Activated T-cell treated with anti-CD3 and anti-CD28 coated beads, Interleukin-2, amount 50 U/mL, for 72 hours (primary cell): ENCODE measurements at regions not wholly inside any gene's neighbourhood (a gene's known extent, or its start where the extent isn't known, plus 50 kb on each side); places are given as distances from the start of the nearest gene placed in this dataset.

Source experiments
- ATAC-seq, 2 donors: fragments of 150-1000 bp; cut with Tn5 transposase; replicated peaks in 1 of 2; 2 replicates each; pipeline ENCODE4 v1.10.0; 2021; ENCODE audit warnings: moderate library complexity in 2 of 2, mild to moderate bottlenecking in 1 of 2
- DNase-seq, 2 donors: peaks; one replicate each; pipeline ENCODE4 v3.0.0; 2021 to 2022; ENCODE audit warnings: mixed read lengths in 1 of 2
- H3K27ac Mint-ChIP-seq: one replicate; pipeline ENCODE4 v1.8.0; 2022; ENCODE audit warnings: mild to moderate bottlenecking, moderate library complexity, mixed read lengths
- H3K27me3 Mint-ChIP-seq: one replicate; pipeline ENCODE4 v1.8.0; 2022; ENCODE audit warnings: low read depth, mixed read lengths
- H3K36me3 Mint-ChIP-seq, 2 donors: one replicate each; pipeline ENCODE4 v1.8.0; 2022; ENCODE audit warnings: mixed read lengths in 2 of 2, mild to moderate bottlenecking in 1 of 2; ENCODE audit not compliant: insufficient read depth in 2 of 2
- H3K4me1 Mint-ChIP-seq: one replicate; pipeline ENCODE4 v1.8.0; 2022; ENCODE audit warnings: low read depth, mixed read lengths
- H3K4me3 Mint-ChIP-seq, 2 donors: one replicate each; pipeline ENCODE4 v1.8.0; 2022; ENCODE audit warnings: mild to moderate bottlenecking in 2 of 2, mixed read lengths in 2 of 2, moderate library complexity in 2 of 2
- H3K9me3 Mint-ChIP-seq, 2 donors: one replicate each; pipeline ENCODE4 v1.8.0; 2022; ENCODE audit warnings: mixed read lengths in 2 of 2

DNA sequence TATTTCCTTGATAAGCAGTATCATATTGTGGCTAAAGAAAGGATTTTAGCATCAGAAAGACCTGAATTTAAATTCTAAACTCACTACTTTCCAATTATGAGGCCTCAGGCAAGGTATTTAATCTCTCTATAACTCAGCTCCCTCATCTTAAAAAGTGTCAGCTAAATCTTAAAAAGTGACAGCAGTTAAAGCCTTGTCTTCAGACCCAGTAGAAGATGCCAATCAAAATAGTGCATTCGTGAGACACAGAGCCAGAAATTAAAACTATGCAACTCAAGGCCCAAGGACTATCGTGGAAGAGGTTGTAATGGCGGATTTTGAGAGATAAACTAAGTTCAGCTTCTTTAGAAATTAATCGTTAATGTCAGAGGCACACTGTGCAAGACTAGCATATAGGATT lies 677.5 kb upstream of the BRINP3 start:
- ATAC-seq (no peak), DNase-seq (no peak)
- Mint-ChIP-seq H3K27me3 (no peaks in the 10 kb centered on the region), H3K27ac (no peak overlapping the region), H3K4me3 (no peak overlapping the region), H3K4me1 (no peaks in the 10 kb centered on the region), H3K9me3 (peaks cover 1 to 8% of the 10 kb centered on the region in 2 donors), H3K36me3 (no peaks in the 10 kb centered on the region)

DNA sequence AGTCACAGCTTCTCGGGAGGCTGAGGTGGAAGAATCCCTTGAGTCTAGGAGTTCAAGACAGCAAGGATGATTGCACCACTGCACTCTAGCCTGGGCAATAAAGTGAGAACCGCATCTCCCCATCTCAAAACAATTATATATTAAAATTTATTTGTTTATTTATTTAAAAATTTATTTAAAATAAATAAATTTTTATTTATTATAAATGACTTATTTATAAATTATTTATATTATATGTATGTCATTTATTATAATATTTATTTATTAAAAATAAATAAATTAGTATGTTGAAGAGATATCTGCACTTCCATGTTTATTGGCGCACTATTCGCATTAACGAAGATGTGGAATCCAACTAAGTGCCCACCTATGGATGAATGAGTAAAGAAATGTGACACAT lies 683.2 kb upstream of the BRINP3 start:
- H3K4me1 Mint-ChIP-seq: no peaks in the 10 kb centered on the region
- H3K27ac Mint-ChIP-seq: no peak overlapping the region
- no peaks in the 10 kb centered on the region for H3K36me3 Mint-ChIP-seq
- DNase-seq (no peak), ATAC-seq (no peak)
- no peaks in the 10 kb centered on the region for H3K27me3 Mint-ChIP-seq
- H3K9me3 Mint-ChIP-seq: peaks cover 0 to 11% of the 10 kb centered on the region in 2 donors
- no peak overlapping the region for H3K4me3 Mint-ChIP-seq

DNA sequence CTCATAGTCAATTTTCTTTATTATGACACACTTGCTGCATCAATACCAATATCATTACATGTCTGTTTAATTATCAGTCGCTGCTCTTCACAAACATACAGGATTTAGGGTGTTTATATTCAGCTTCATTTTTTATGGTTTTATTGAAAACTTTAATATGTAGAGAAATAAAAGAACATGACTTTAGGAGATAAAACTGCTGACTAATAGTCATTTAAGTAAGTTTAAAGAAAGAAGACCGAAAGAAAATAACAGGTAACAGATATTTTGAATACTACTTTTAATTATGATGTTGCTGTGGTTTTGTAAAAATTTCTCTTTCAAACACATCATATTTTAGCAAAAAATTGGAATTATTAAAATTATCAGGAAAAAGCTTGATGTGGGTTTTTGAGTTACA lies 685.1 kb upstream of the BRINP3 start:
- Mint-ChIP-seq H3K4me1 (no peaks in the 10 kb centered on the region), H3K9me3 (peaks cover 0 to 9% of the 10 kb centered on the region in 2 donors), H3K36me3 (no peaks in the 10 kb centered on the region), H3K27me3 (no peaks in the 10 kb centered on the region), H3K27ac (no peak overlapping the region), H3K4me3 (no peak overlapping the region)
- no peak for DNase-seq
- ATAC-seq: no peak

DNA sequence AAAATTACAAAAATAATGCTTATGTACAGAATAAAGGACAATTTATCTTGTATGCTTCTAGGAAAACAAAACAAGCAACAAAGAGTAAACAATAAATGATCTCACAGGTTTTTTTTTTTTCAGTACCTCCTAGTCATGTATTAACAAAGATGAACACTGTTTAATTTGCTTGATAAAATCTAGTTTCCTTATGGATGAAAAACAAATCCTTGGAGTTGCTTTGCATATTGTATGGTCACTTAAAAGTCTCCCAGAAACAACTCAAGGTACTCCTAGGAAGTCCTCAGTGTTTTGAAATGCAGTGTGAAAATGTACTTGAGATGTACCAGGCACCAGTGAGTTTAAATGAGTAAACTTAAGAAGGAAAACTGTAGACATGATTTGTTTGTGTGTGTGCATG lies 686.0 kb upstream of the BRINP3 start:
- DNase-seq: no peak
- Mint-ChIP-seq H3K27ac (no peak overlapping the region), H3K4me3 (no peak overlapping the region), H3K36me3 (no peaks in the 10 kb centered on the region), H3K9me3 (peaks cover 0 to 6% of the 10 kb centered on the region in 2 donors), H3K27me3 (no peaks in the 10 kb centered on the region), H3K4me1 (no peaks in the 10 kb centered on the region)
- ATAC-seq: no peak

DNA sequence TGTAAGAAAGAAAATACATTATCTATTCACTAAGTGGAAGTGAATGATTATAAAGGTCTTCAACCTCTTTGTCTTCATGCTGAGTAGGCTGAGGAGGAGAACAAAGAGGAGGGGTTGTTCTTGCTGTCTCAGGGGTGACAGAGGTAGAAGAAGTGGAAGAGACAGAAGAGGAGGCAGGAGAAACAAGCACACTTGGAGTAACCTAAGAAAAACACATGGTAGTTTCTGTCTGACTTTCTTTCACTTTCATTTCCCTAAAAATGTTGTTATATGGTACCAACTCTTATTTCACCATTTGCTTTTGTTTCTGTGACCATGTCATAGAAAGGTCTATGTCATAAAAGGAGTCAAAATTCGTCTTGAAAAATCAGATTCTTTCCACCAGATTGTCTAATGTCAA lies 696.6 kb upstream of the BRINP3 start:
- no peak overlapping the region for H3K27ac Mint-ChIP-seq

DNA sequence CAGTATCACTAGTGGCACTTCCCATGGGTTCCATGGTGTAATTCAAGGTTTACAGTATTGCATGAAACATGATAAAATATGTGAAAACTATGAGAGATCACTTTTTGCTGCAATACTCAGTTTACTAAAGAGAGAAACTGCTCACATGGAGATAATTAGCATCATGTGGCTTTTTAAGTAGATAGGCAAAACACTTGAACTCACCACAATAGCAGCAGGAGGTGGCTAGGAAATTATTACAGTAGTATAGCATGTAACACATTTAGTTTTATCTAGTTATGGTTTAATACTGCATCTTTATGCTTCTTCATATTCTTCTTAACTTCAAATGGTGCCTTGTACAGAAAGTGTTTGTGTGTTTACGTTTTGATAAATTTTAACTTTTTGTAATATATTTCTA lies 698.5 kb upstream of the BRINP3 start:
- Mint-ChIP-seq H3K27me3 (no peaks in the 10 kb centered on the region), H3K4me3 (no peak overlapping the region), H3K9me3 (peaks cover 0 to 9% of the 10 kb centered on the region in 2 donors), H3K36me3 (no peaks in the 10 kb centered on the region), H3K27ac (no peak overlapping the region), H3K4me1 (no peaks in the 10 kb centered on the region)
- ATAC-seq: no peak
- DNase-seq: no peak

More for the DNA sequence above, 696.6 kb upstream of the BRINP3 start:
- H3K4me3 Mint-ChIP-seq: no peak overlapping the region
- peaks cover 0 to 5% of the 10 kb centered on the region in 2 donors for H3K9me3 Mint-ChIP-seq
- H3K27me3 Mint-ChIP-seq: no peaks in the 10 kb centered on the region
- H3K4me1 Mint-ChIP-seq: no peaks in the 10 kb centered on the region
- no peaks in the 10 kb centered on the region for H3K36me3 Mint-ChIP-seq
- ATAC-seq (no peak), DNase-seq (no peak)

DNA sequence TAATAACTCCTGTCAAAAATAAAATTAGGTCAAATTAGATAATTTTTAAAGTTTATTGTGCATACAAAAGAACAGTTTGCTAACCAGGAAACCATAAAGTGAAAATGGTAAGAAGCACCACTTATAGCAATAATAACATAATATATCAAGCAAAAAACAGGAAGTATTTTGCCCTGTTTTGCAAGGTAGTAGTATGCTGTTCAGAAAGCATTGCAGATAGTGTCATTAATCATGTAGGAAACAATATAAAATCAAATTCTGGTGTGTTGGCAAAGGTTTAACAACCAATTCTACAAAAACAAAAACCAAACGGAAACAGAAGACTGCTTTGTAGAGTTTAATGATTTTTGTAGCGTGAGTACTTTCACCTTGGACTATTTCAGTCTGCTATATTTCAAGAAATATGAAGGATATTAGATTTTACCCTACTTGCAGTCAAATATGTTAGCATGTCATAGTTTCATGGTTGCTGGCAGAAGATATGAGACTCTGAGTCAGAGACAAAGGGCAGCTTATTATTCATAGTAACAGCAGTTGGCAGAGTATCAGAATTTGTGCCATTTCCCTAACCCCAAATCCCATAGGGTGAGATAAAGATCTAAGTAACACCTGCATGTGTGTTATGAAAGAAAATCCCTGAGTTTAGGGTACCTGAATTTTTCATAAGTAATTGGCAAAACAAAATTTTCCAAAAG lies 729.0 kb upstream of the BRINP3 start:
- Mint-ChIP-seq H3K27me3 (no peaks in the 10 kb centered on the region), H3K27ac (no peak overlapping the region)

DNA sequence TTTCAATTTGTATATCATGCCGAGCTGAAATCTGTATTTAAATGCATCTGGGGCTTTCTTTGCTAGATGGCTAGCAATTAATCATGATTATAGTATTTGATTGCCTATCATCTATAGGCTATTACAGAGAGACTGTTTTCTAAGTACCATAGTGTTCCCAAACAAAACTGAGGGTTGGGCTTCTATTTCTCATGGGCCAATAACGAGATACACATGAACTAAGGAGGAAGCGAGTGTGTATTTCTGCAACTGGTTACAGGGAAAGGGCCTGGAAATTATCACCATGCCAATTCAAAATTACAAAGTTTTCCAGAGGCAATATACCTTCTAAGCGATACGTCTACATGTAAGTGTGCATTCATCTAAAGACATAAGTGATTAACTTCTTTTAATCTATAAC lies 744.5 kb upstream of the BRINP3 start:
- Mint-ChIP-seq H3K27me3 (no peaks in the 10 kb centered on the region), H3K9me3 (peaks cover 7 to 18% of the 10 kb centered on the region in 2 donors), H3K4me3 (no peak overlapping the region), H3K36me3 (no peaks in the 10 kb centered on the region), H3K4me1 (no peaks in the 10 kb centered on the region), H3K27ac (no peak overlapping the region)
- ATAC-seq: no peak
- DNase-seq: no peak

More for the DNA sequence above, 729.0 kb upstream of the BRINP3 start:
- no peak for ATAC-seq
- H3K4me1 Mint-ChIP-seq: no peaks in the 10 kb centered on the region
- peaks cover 7 to 13% of the 10 kb centered on the region in 2 donors for H3K9me3 Mint-ChIP-seq
- no peak overlapping the region for H3K4me3 Mint-ChIP-seq
- no peak for DNase-seq
- H3K36me3 Mint-ChIP-seq: no peaks in the 10 kb centered on the region

DNA sequence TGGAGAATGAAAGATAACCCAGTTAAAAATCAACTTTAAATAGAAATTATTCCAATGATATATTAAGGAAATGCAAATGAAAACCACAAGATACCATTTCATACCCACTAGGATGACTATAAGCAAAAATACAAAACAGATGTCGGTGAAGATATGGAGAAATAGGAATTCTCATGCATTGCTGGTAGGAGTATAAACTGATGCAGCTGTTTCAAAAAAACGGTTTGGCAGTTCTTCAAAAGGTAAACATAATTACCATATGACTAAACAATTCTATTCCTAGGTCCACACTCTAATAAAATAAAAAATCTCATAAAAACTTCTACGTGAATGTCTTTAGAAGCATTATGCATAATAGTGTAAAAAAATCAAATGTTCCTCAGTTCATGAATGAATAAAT lies 763.3 kb upstream of the BRINP3 start:
- no peak for DNase-seq
- H3K36me3 Mint-ChIP-seq: no peaks in the 10 kb centered on the region
- no peak overlapping the region for H3K4me3 Mint-ChIP-seq
- no peak overlapping the region for H3K27ac Mint-ChIP-seq
- H3K9me3 Mint-ChIP-seq: peaks cover 8 to 9% of the 10 kb centered on the region in 2 donors
- ATAC-seq: no peak
- H3K27me3 Mint-ChIP-seq: no peaks in the 10 kb centered on the region
- no peaks in the 10 kb centered on the region for H3K4me1 Mint-ChIP-seq

DNA sequence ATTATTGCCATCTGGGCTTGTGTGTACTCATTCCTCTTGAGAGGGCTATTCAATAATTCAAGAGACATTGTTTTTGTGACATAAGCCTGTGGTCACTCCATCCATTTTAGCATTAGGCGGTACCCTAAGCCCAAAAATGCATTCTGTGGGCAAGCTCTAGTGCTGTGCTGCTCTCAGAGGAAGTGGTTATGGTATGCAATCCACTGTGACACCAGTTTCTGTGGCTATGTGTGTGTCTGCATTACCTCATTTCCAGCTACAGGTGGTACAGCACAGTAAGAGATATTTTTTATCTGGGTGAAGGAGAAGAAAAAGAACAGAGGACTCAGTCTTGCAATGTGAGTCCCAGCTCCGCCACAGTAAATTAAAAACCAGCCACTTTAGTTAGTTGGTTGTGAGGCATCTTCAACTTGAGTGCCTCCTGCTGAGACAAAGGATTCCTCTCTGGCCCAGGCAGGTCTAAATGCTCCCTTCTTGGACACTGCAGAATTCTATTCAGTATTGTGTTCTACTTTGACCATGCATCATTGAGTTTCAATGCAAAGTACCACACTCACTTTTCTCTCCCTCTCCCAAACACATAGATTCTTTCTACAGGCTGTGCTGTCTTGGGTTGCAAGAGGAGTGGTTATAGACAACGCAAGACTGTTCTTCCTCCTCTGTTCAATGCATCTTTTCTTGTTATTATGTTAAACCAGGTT lies 777.8 kb upstream of the BRINP3 start:
- H3K4me1 Mint-ChIP-seq: no peaks in the 10 kb centered on the region
- H3K9me3 Mint-ChIP-seq: peaks cover 15 to 19% of the 10 kb centered on the region in 2 donors
- no peaks in the 10 kb centered on the region for H3K36me3 Mint-ChIP-seq
- H3K27ac Mint-ChIP-seq: no peak overlapping the region
- H3K27me3 Mint-ChIP-seq: no peaks in the 10 kb centered on the region
- H3K4me3 Mint-ChIP-seq: no peak overlapping the region
- no peak for DNase-seq
- ATAC-seq: no peak

GRCh38 chr1:191256917-191257316 lies 779.3 kb upstream of the BRINP3 start:
- Mint-ChIP-seq H3K27ac (no peak overlapping the region), H3K4me1 (no peaks in the 10 kb centered on the region), H3K4me3 (no peak overlapping the region), H3K36me3 (no peaks in the 10 kb centered on the region), H3K27me3 (no peaks in the 10 kb centered on the region), H3K9me3 (peaks cover 14 to 16% of the 10 kb centered on the region in 2 donors)
- DNase-seq (no peak), ATAC-seq (no peak)

DNA sequence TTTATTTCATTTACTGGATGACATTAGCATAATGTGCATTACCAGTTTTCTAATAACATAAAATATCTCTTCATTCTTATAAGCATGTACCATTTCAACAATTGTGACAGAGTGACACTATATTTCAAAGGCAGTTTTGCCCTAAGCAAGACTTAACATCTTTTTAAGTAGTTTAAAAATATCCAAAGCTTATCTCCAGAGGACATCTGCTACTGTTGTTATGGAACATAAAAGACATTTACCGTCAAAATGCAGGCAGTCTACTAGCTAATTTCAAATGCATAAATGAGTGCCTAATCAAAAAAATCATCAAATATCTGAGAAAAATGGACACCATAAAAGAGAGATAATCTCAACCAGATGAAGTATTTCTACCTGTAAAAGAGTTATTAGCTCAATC lies 782.4 kb upstream of the BRINP3 start:
- Mint-ChIP-seq H3K27me3 (no peaks in the 10 kb centered on the region), H3K27ac (no peak overlapping the region), H3K9me3 (peaks cover 6 to 11% of the 10 kb centered on the region in 2 donors), H3K4me1 (no peaks in the 10 kb centered on the region), H3K36me3 (no peaks in the 10 kb centered on the region), H3K4me3 (no peak overlapping the region)
- DNase-seq: no peak
- no peak for ATAC-seq

DNA sequence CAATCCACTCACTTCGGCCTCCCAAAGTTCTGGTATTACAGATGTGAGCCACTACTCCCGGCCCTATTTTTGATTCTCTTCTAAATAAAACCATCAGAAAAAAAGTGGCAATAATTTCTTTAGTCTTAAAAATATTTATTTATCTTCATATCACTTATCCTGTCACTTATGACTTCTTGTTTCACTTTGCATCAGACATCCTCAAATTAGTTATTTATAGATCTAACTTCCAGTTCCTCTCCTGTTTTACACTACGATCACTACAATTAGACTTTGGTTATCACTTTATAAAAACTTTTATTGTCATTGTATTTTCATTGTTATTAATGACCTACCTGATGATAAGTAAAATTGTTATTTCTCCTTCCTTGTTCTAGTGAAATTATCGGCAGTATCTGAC lies 783.4 kb upstream of the BRINP3 start:
- Mint-ChIP-seq H3K36me3 (no peaks in the 10 kb centered on the region), H3K4me3 (no peak overlapping the region), H3K27me3 (no peaks in the 10 kb centered on the region), H3K4me1 (no peaks in the 10 kb centered on the region), H3K9me3 (peaks cover 4 to 10% of the 10 kb centered on the region in 2 donors), H3K27ac (no peak overlapping the region)
- no peak for ATAC-seq
- DNase-seq: no peak
